GM18951 (cell line): ENCODE measurements at regions not wholly inside any gene's neighbourhood (a gene's known extent, or its start where the extent isn't known, plus 50 kb on each side); places are given as distances from the start of the nearest gene placed in this dataset.

Source experiments
- POLR2A ChIP-seq: IDR thresholded peaks from 4 replicates; pipeline ENCODE4 v1.6.1; 2011; ENCODE audit warnings: mild to moderate bottlenecking; ENCODE audit not compliant: insufficient read length, insufficient read depth; ENCODE audit errors: extremely low read depth
- in situ Hi-C: fragments of 300-500 bp; cut with MboI; formaldehyde crosslinking; loops from one replicate; pipeline ENCODE4 v1.12.0; 2022; ENCODE audit warnings: low sequenced_read_pairs, mixed read lengths, inconsistent platforms; ENCODE audit not compliant: unreplicated experiment

DNA sequence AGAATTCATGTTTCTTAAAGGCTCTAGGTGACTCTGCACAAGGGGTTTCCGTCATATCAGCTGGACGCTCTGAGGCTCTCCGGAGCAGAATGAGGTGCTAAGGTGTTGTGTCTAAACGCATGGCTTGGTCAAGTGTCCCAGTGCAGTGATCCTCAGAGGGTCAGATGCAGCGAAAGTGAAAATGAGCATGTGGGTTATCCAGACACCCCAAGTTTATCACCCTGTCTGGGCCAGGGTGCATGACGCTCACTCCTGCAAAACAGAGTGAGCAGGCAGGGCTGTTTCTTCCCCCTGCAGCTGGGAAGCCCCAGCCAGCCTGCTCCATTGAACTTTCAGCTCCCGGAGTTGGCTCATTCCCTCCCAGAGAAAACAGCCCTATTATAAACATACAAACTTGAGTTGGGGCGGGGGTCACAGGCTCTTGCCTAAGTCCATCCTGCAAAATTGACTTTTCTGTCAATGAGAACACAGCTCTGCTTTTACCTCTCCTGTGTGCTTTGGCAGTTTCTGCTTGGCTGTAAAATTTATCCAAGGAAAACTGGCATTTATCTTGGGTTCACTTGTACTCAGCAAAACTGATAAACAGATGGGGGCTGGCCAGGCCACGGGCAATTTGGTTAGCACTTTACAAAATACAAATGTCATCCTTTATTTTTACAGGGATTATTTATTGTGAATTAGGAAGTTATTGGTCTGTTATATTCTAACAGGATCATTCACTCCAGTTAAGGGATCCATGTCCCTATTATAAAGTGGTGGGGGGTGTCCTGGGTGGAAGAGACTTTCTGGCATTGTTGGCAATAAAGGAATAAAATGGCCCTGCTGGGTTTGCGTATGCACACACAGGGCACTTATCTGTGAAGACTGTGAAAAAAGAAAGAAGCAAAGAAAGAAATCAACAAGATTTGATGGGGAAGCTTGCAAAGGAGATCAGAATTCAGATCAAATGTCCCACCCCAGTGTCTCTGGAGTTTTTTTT, 154.9 kb downstream of the FOXA2 start:
- TF ChIP-seq POLR2A = no peak
- in situ Hi-C loops = no loop called here

DNA sequence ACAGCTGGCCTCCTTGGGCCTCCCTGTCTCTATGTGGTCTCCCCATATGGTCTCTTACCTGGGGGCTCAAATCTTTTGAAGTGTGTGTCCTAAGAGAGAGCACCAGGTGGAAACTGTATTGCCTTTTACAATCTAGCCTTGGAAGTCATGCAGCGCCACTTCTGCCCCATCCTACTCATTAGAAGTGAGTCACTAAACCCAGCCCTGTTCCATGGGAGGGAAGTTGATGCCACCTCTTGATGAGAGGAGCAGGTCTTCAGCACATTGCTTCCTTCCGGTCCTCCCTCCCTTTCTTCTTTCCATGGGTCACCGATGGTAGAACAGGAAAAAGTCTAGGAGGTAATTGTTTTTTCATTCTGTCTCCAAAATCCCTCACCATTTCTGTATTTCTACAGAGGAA, 156.3 kb downstream of the FOXA2 start:
- in situ Hi-C loops = no loop called here
- no peak for TF ChIP-seq POLR2A

DNA sequence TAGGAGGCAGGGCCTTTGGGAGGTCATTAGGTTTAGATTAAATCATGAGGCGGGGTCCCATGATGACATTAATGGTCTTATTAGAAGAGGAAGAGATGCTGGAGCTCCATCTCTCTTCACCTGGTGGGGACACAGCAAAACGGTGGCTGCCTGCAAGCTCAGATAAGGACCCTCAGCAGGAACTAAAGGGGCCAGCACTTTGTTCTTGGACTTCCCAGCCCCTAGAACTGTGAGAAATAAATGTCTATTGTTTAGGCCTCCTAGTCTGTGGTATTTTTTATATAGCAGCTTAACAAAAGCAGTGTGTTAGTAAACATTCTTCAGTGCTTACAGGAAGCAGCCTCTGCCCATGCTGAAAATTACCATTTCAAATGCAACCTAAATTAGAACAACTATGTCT, 157.6 kb downstream of the FOXA2 start:
- in situ Hi-C loops = no loop called here
- no peak for TF ChIP-seq POLR2A

DNA sequence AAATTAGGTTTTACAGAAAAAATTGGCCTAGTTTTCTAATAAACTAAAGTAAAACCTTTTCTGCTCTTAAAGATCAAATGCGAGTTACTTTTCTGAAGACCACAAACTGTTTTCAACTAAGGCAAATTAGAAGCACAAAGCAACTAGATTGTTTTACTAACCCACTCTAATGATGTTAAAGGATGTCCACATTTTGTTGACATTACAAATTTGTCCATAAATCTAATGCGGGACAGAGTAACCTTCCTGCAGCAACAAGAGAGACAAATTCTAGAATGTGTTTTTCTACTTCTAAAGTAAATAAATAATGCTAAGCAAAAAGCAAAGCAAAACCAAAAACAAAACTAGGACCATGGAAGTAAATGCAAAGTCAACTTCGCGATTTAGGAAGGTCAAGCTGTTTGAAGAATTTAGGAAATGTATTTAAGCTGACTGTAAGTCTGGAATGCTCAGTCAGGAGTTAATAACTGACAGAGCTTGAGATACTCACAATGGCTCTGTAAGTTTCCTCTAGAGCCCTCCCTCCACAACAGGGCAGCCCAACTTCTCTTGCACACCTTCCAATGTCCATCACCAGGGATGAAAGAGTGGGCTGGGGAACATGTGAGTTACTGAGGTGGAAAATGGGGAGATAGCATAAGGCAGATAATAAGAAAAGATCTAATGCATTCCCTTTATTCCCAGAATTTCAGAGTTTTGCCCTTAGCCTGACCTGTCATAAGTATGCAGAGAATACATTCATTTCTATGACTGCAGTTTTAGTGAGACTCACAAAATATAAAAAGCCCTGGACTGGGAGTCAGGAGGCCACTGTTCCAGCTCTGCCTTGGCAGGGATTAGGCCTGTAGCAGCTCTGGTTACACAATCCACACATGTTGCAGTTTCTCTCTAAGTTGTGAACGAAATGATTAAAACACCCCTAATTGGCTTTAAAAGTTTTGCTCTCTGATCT, 158.8 kb downstream of the FOXA2 start:
- in situ Hi-C loops = no loop called here
- no peak for TF ChIP-seq POLR2A

DNA sequence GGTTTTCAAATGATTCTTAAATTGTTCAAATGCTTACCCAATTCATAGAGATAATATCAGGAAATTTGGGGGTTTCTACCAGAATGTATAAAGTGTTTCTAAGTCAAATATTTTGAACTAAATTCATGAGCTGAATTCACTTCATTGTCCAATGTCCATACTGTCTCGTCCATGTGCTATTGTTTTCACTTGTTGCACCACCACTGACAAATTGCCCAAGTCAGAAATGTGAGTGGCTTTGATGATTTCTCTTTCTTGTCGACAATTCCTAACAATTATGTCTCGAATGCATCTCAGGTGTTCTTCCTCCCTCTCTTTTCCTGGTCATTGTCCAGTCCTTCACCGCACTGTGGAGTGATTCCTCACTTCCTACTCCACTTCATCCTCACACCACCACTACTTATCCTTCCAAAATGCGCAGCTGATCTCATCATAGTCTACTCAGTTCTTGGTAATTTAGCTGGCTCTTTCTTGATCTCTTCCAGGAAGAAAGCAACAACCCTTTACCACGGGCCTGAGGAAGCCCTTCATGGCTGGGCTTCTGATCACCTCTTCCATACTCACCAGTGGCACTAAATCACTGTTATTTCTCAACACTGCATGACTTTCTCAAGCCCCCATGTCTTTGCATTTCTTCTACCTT, 161.1 kb downstream of the FOXA2 start:
- in situ Hi-C loops = no loop called here
- TF ChIP-seq POLR2A = no peak

DNA sequence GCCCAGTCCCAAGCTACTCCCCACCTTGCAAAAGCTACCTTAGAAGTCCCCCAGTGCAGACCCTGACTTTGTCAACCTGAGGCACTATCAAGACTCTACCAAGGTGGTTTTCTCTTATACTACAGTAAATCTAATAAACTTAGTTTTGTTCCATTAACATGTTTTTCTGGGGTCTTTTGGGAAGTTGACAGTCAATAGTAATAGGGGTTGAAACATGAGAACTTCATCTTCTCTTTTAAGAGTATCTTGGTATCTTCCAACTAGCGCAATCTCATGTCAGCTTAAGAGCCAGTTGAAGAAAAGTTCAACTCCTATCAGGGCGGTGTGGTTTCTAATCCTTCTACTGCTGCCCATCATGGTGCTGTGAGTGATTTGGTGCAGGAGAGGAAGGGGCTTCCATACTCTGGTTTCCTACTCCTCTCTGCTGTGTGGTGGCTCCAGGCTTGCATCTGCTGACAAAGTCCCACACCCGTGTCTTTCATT, 164.2 kb downstream of the FOXA2 start:
- in situ Hi-C loops = no loop called here
- TF ChIP-seq POLR2A = no peak

DNA sequence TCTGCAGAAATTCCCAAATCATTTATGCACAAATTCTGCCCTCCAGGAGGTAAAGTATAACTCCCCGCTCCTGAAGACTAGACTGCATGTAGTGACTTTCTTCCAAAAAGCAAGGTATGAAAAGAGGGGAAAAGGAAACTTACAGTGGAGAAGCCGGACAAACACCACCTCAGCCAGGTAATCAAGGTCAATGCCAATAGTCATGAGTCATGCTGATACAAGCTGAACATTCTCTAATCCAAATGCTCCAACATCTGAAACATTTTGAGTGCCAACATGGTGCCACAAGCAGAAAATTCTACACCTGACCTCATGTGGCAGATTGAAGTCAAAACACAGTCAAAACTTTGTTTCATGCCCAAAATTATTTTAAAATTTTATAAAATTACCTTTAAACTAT, 165.6 kb downstream of the FOXA2 start:
- in situ Hi-C loops = no loop called here
- TF ChIP-seq POLR2A = no peak

DNA sequence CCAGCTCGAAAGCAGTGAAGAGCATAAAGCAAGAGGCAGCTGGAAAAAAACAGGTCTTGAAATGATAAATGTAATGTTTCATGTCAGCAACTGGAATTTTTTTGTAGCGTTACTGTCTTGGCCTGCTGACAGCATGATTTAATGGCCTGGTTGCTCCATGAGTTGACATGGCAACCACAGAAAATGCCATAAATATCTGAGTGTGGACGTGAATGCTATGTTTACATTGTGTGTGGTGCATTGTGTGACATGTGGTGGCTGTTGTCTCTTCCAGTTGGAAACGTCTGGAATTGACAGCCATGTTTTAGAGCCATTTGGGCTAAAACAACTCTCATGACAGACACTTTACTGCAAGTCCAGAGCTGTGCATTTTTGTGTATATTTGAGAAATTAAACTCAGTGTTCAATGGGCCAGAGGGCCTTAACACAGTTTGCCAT, 170.0 kb downstream of the FOXA2 start:
- TF ChIP-seq POLR2A = no peak
- in situ Hi-C loops = no loop called here

DNA sequence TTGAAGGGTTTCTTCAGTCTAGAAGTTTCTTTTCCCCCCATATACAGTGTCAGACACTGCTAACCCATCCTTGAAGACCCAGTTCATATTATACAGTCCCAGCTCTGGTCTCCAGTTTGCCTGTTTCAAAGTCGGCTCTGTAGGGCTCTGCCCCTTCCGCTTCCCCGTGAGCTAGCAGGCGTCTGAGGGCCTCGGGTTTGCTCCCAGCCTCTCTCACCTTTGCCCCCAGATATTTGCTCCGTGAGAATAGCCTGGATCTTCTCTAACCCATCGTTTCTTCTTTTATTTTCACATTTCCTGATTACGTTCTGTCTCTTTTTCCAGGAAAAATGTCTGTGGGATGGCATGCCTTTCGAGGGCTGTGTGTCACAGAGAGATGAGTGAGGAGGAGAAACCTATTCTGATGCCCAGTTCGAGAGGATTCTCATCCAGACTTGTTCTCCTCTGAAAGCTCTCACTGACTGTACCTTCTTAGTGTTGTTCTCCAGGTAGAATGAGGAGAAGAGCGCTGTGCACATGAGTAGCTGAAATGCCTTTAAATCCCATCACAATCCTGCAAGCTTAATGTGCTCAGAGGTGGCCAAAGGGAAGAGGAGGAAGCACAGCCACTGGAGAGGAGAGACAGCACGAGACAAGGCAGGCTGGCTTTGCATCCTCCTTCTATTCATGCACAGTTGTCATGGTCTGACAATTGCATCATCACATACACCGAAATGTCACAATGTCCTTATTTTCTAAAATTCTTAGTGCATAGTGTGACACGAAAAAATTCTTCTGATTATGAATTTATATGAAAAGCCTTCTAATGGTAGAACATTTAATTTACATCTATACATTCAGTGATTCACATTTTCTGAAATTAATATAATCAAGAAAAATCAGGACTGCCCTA, 171.1 kb downstream of the FOXA2 start:
- in situ Hi-C loops = no loop called here
- TF ChIP-seq POLR2A = no peak

DNA sequence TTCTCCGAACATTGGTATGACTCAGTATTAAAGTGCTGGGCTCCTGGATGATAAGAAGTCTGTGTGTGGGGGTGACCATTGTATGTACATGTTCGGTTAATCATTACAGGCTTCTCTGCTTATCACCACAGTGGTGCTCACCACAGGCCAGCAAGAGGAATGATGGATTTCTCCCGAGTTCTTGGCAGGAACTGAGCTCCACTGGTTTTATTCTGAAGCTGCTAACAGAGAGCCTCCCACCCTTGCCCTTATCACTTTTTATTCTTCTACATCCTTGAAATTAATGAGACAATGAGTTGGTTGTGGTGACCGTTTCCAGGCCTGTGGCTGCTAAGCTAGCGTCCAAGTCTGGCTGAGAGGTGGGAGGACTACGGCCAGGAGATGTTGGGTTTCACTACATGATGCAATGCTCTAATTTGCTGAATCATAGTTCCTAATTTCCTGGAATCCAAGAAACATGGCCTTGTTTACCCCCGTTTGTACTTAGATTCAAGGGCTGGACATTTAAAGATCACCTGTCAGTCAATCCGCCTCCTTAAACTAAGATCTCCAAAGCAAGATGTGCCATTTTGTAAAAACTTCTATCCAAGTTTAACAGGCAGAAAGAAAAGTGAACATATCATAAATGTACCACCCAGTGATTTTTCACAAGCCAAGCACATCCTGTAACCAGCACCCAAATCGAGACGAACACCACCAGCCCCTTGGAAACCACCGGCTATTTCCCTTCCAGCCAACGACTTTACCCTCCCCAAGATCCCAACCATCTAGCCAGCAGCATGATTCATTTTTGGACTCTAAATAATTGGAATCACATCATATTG, 172.5 kb downstream of the FOXA2 start:
- TF ChIP-seq POLR2A = no peak
- in situ Hi-C loops = no loop called here

DNA sequence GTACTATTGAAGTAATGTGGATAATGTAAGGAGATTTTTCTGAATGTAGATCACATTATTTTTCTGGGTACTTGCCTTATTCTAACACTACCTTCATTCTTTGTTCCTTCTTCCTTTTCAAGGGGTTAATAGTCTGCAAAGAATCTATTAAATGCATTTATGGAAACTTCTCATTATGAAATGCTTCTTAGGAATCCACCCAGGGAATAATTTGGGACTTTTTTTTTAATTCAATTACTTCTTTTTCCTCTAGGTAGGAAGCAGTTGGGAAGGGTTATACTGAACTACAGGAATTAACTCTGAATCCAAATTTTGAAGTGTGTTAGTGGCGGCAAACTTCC, 173.1 kb downstream of the FOXA2 start:
- in situ Hi-C loops = no loop called here
- no peak for TF ChIP-seq POLR2A
